Activated T-helper 17 cell treated with anti-CD3 and anti-CD28 coated beads, Interleukin-2, amount 50 U/mL, for 72 hours (primary cell): ENCODE measurements at regions not wholly inside any gene's neighbourhood (a gene's known extent, or its start where the extent isn't known, plus 50 kb on each side); places are given as distances from the start of the nearest gene placed in this dataset.

Source experiments
- ATAC-seq: fragments of 150-1000 bp; cut with Tn5 transposase; replicated peaks from 2 replicates; pipeline ENCODE4 v1.10.0; 2021; ENCODE audit warnings: mild to moderate bottlenecking, moderate library complexity
- H3K27ac Mint-ChIP-seq: one replicate; pipeline ENCODE4 v1.8.0; 2022; ENCODE audit warnings: mixed read lengths
- H3K27me3 Mint-ChIP-seq: one replicate; pipeline ENCODE4 v1.8.0; 2022; ENCODE audit warnings: mixed read lengths
- H3K36me3 Mint-ChIP-seq: one replicate; pipeline ENCODE4 v1.8.0; 2022; ENCODE audit warnings: low read depth, mild to moderate bottlenecking, mixed read lengths
- H3K4me1 Mint-ChIP-seq: one replicate; pipeline ENCODE4 v1.8.0; 2022; ENCODE audit warnings: mixed read lengths
- H3K4me3 Mint-ChIP-seq: one replicate; pipeline ENCODE4 v1.8.0; 2022; ENCODE audit warnings: mild to moderate bottlenecking, mixed read lengths
- H3K9me3 Mint-ChIP-seq: one replicate; pipeline ENCODE4 v1.8.0; 2022; ENCODE audit warnings: mixed read lengths

- no peaks in the 10 kb centered on the region for H3K36me3 Mint-ChIP-seq
- ATAC-seq, result no peak
- peaks cover 8% of the 10 kb centered on the region for H3K9me3 Mint-ChIP-seq
- no peak overlapping the region for H3K4me3 Mint-ChIP-seq
- H3K27me3 Mint-ChIP-seq, result no peaks in the 10 kb centered on the region
- peaks cover 33% of the 10 kb centered on the region for H3K4me1 Mint-ChIP-seq
- H3K27ac Mint-ChIP-seq, result no peak overlapping the region
These were observed 107.3 kb downstream of the TOMM20 start for GRCh38 chr1:235021321-235021720.

- ATAC-seq, result no peak
- peaks cover 37% of the 10 kb centered on the region for H3K4me1 Mint-ChIP-seq
- H3K36me3 Mint-ChIP-seq, result peaks cover 6% of the 10 kb centered on the region
- peaks cover 8% of the 10 kb centered on the region for H3K9me3 Mint-ChIP-seq
- no peaks in the 10 kb centered on the region for H3K27me3 Mint-ChIP-seq
- no peak overlapping the region for H3K27ac Mint-ChIP-seq
- peak overlapping the region; percentile 40 for H3K4me3 Mint-ChIP-seq
These were observed 108.7 kb downstream of the TOMM20 start for GRCh38 chr1:235019961-235020360.

- Mint-ChIP-seq H3K36me3 (peaks cover 6% of the 10 kb centered on the region), H3K27ac (peak overlapping the region; percentile 39), H3K4me3 (peak overlapping the region; percentile 40), H3K9me3 (peaks cover 8% of the 10 kb centered on the region), H3K4me1 (peaks cover 42% of the 10 kb centered on the region), H3K27me3 (no peaks in the 10 kb centered on the region)
- no peak for ATAC-seq
These were observed 109.2 kb downstream of the TOMM20 start for GRCh38 chr1:235019471-235019870.

GRCh38 chr1:235018720-235019444 lies 109.8 kb downstream of the TOMM20 start:
- Mint-ChIP-seq H3K27me3 (no peaks in the 10 kb centered on the region), H3K36me3 (peaks cover 6% of the 10 kb centered on the region), H3K4me3 (peak overlapping the region; percentile 40), H3K4me1 (peaks cover 46% of the 10 kb centered on the region), H3K27ac (peak overlapping the region; percentile 39), H3K9me3 (peaks cover 8% of the 10 kb centered on the region)
- ATAC-seq, result no peak

GRCh38 chr1:235018161-235018560 lies 110.5 kb downstream of the TOMM20 start:
- peak overlapping the region; percentile 40 for H3K4me3 Mint-ChIP-seq
- ATAC-seq, result no peak
- H3K36me3 Mint-ChIP-seq, result peaks cover 6% of the 10 kb centered on the region
- H3K9me3 Mint-ChIP-seq, result peaks cover 8% of the 10 kb centered on the region
- H3K4me1 Mint-ChIP-seq, result peaks cover 43% of the 10 kb centered on the region
- H3K27me3 Mint-ChIP-seq, result no peaks in the 10 kb centered on the region
- no peak overlapping the region for H3K27ac Mint-ChIP-seq

- Mint-ChIP-seq H3K4me3 (peak overlapping the region; percentile 40), H3K9me3 (peaks cover 8% of the 10 kb centered on the region), H3K27me3 (no peaks in the 10 kb centered on the region), H3K4me1 (peaks cover 44% of the 10 kb centered on the region), H3K27ac (no peak overlapping the region), H3K36me3 (peaks cover 6% of the 10 kb centered on the region)
- no peak for ATAC-seq
These were observed 110.9 kb downstream of the TOMM20 start for GRCh38 chr1:235017719-235018118.

GRCh38 chr1:235017191-235017590 lies 111.4 kb downstream of the TOMM20 start:
- Mint-ChIP-seq H3K36me3 (peaks cover 6% of the 10 kb centered on the region), H3K4me3 (peak overlapping the region; percentile 40), H3K27me3 (no peaks in the 10 kb centered on the region), H3K4me1 (peaks cover 45% of the 10 kb centered on the region), H3K9me3 (peaks cover 8% of the 10 kb centered on the region), H3K27ac (no peak overlapping the region)
- no peak for ATAC-seq

GRCh38 chr1:235015291-235015985 lies 113.2 kb downstream of the TOMM20 start:
- no peaks in the 10 kb centered on the region for H3K27me3 Mint-ChIP-seq
- peaks cover 60% of the 10 kb centered on the region for H3K4me1 Mint-ChIP-seq
- peak; percentile 60 for ATAC-seq
- H3K27ac Mint-ChIP-seq, result peak overlapping the region; percentile 93
- peaks cover 23% of the 10 kb centered on the region for H3K36me3 Mint-ChIP-seq
- peak overlapping the region; percentile 64 for H3K4me3 Mint-ChIP-seq
- peaks cover 8% of the 10 kb centered on the region for H3K9me3 Mint-ChIP-seq

GRCh38 chr1:235014756-235015155 lies 113.9 kb downstream of the TOMM20 start:
- peaks cover 60% of the 10 kb centered on the region for H3K4me1 Mint-ChIP-seq
- ATAC-seq, result no peak
- peak overlapping the region; percentile 93 for H3K27ac Mint-ChIP-seq
- H3K36me3 Mint-ChIP-seq, result peaks cover 23% of the 10 kb centered on the region
- H3K27me3 Mint-ChIP-seq, result no peaks in the 10 kb centered on the region
- peaks cover 9% of the 10 kb centered on the region for H3K9me3 Mint-ChIP-seq
- peak overlapping the region; percentile 64 for H3K4me3 Mint-ChIP-seq

GRCh38 chr1:235013512-235013911 lies 115.1 kb downstream of the TOMM20 start:
- H3K4me3 Mint-ChIP-seq, result peak overlapping the region; percentile 82
- no peaks in the 10 kb centered on the region for H3K27me3 Mint-ChIP-seq
- no peak for ATAC-seq
- H3K4me1 Mint-ChIP-seq, result peaks cover 60% of the 10 kb centered on the region
- H3K36me3 Mint-ChIP-seq, result peaks cover 23% of the 10 kb centered on the region
- peak overlapping the region; percentile 94 for H3K27ac Mint-ChIP-seq
- H3K9me3 Mint-ChIP-seq, result peaks cover 4% of the 10 kb centered on the region

- peaks cover 62% of the 10 kb centered on the region for H3K4me1 Mint-ChIP-seq
- peaks cover 23% of the 10 kb centered on the region for H3K36me3 Mint-ChIP-seq
- H3K27ac Mint-ChIP-seq, result peak overlapping the region; percentile 94
These were observed 116.0 kb downstream of the TOMM20 start for GRCh38 chr1:235012436-235013210.

GRCh38 chr1:235011599-235012435 lies 116.8 kb downstream of the TOMM20 start:
- Mint-ChIP-seq H3K4me3 (peak overlapping the region; percentile 82), H3K27ac (peak overlapping the region; percentile 94), H3K9me3 (peaks cover 4% of the 10 kb centered on the region), H3K4me1 (peaks cover 66% of the 10 kb centered on the region), H3K36me3 (peaks cover 23% of the 10 kb centered on the region), H3K27me3 (no peaks in the 10 kb centered on the region)
- ATAC-seq, result peak; percentile 81

More at GRCh38 chr1:235012436-235013210, 116.0 kb downstream of the TOMM20 start:
- peak overlapping the region; percentile 82 for H3K4me3 Mint-ChIP-seq
- ATAC-seq, result peak; percentile 0
- no peaks in the 10 kb centered on the region for H3K27me3 Mint-ChIP-seq
- peaks cover 4% of the 10 kb centered on the region for H3K9me3 Mint-ChIP-seq

GRCh38 chr1:235011064-235011598 lies 117.5 kb downstream of the TOMM20 start:
- Mint-ChIP-seq H3K4me1 (peaks cover 72% of the 10 kb centered on the region), H3K27me3 (no peaks in the 10 kb centered on the region), H3K36me3 (peaks cover 23% of the 10 kb centered on the region), H3K9me3 (peaks cover 4% of the 10 kb centered on the region), H3K4me3 (peak overlapping the region; percentile 82), H3K27ac (peak overlapping the region; percentile 94)
- ATAC-seq, result peak; percentile 34
